ENCODE measurements at regions not wholly inside any gene's neighbourhood (a gene's known extent, or its start where the extent isn't known, plus 50 kb on each side); places are given as distances from the start of the nearest gene placed in this dataset.
A peak's percentile ranks its signal among the peaks of the same experiment; 100 is the strongest.
"Not testable (repeated sequence)": the region's sequence is repeated elsewhere in the genome, so short reads cannot be mapped to it uniquely, and the experiment has no call there.

DNA sequence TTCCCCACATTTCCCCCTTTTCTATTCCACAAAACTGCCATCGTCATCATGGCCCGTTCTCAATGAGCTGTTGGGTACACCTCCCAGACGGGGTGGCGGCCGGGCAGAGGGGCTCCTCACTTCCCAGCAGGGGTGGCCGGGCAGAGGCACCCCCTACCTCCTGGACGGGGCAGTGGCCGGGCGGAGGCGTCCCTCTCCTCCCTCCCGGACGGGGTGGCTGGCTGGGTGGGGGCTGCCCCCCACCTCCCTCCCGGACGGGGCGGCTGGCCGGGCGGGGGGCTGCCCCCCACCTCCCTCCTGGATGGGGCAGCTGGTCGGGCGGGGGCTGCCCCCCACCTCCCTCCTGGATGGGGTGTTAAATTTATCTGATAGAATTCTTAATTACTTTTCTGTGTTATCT is 250.9 kb upstream of the B3GALT2 start:
- DNase-seq (ENCODE audit: low spot score); intact Hi-C loops (cut with DNase I); ATAC-seq: not testable (repeated sequence)

DNA sequence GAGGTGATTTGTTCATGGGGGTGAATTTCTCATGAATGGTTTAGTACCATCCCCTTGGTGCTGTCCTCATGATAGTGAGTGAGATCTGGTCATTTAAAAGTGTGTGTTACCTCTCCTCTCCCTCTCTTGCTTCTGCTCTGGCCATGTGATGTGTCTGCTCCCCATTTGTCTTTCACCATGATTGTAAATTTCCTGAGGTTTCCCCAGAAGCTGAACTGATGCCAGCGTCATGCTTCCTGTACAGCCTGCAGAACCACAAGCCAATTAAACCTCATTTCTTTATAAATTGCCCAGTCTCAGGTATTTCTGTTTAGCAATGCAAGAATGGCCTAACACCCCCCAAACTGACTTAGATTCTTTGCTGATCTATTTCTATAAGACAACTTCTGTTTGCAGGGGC is 249.4 kb upstream of the B3GALT2 start:
- no peak for ATAC-seq
- no peak for DNase-seq (ENCODE audit: low spot score)
- intact Hi-C loops (cut with DNase I) = no loop called here

DNA sequence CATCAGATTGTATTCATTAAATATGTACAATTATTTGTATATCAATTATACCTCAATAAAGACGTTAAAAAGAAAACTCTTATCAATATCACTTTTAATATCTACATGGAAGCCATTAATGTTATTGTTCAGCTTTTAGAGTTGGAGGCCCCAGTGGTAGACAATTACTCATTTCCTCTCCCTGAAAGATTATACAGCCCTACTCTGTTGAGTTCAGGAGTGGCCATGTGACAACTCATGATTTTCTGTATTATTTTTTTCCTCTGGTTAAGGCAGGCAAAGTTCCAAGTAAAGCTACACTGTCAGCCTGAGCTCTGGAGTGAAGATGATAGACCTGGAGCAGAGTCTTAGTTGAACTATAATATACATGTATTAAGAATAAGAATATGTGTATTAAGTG is 247.9 kb upstream of the B3GALT2 start:
- no peak for DNase-seq (ENCODE audit: low spot score)
- intact Hi-C loops (cut with DNase I) = no loop called here
- no peak for ATAC-seq

DNA sequence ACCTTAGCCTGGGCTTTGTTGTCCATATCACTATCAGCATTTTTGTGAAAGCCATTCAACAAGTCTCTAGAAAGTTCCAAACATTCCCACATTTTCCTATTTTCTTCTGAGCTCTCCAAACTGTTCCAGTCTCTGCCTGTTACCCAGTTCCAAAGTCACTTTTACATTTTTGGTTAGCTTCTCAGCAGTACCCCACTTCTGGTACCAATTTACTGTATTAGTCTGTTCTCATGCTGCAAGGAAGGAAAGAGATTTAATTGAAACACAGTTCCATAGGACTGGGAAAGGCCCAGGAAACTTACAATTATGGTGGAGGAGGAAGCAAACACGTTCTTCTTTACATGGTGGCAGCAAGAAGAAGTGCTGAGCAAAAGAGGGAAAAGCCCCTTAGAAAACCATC is 247.2 kb upstream of the B3GALT2 start:
- intact Hi-C loops (cut with DNase I) = no loop called here
- no peak for DNase-seq (ENCODE audit: low spot score)
- ATAC-seq = no peak

DNA sequence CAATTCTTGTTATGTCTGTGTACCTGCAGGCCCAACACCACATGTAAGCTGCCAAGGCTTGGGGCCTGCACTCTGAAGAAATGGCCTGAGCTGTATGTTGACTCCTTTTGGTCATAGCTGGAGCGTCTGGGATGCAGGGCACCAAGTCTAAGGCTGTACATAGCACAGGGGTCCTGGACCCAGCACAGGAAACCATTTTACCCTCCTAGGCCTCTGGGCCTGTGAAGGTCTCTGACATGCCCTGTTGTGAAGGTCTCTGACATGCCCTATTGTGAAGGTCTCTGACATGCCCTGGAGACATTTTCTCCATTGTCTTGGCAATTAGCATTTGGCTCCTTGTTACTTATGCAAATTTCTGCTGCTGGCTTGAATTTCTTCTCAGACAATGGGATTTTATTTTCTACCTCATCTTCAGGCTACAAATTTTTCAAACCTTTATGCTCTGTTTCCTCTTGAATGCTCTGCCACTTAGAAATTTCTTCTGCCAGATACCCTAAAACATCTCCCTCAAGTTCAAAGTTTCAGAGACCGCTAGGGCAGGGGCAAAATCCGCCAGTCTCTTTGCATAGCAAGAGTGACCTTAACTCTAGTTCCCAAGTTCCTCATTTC is 246.7 kb upstream of the B3GALT2 start:
- intact Hi-C loops (cut with DNase I) = no loop called here
- no peak for ATAC-seq

DNA sequence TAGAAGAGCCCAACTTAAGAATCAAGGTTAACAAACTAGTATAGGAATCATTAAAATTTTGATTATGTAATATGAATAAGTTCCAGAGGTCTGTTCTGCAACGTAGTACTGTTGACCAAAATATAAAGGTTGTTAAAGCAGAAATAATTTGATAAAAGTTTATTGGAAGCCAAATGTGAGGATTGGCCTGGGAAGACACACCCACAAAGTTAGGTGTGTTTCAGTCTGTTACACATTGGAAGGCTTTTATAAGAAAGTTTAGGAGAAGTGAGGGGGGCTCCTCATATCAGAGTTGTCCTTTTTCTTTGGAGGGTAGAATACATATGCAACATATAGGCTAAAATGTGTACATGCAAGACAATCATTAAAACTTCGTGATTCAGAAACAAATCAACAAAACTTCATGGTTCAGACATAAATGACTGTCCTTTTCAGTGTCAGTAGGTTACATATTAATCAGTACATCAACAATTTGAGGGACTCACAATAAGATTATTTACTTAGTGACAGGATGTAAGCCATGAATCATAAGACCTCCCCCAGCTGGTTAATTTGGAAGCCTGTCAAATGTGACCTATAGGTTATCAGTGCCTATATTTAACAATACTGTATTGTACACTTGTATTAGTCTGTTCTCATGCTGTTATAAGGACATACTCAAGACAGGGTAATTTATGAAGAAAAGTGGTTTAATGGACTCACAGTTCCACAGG is 245.0 kb upstream of the B3GALT2 start:
- intact Hi-C loops (cut with DNase I) = no loop called here
- DNase-seq (ENCODE audit: low spot score) = no peak
- ATAC-seq = no peak

More for the DNA sequence above, 246.7 kb upstream of the B3GALT2 start:
- no peak for DNase-seq (ENCODE audit: low spot score)

DNA sequence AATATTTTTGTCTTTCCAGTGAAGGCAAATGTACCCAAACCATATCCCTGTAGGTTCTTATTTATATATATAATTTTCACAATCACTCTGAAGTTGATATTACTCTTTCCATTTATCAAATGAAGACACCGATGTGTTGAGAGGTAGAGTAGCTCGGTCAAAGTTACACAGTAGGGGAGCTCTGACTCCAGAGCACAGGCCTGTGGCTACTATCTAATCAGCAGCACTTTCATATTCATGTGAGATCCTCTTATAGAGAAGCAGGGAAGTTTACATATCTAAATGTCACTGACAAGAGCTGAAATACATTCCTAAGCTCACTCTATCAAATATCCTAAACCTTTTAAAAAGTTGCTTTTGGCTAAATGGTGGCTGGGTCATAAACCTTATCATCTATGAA is 241.1 kb upstream of the B3GALT2 start:
- no peak for ATAC-seq
- no peak for DNase-seq (ENCODE audit: low spot score)
- intact Hi-C loops (cut with DNase I) = no loop called here

DNA sequence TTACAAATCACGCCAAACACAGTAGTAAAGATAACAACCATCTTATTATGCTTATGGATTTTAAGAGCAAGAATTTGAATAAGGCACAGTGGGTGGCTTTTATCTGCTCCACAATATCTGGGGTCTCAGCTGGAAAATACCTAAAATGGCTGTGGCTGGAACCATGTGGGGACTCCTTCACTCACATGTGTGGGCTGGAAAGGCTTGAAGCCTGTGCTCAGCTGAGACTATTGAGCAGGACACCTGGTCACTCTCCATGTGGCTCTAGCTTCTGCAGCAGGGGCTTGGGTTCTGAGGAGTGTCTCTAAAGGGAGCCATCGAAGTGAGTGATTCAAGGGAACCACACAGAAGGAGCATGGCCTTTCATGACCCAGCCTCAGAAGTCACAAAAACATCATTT is 239.6 kb upstream of the B3GALT2 start:
- ATAC-seq (no peak), DNase-seq (ENCODE audit: low spot score) (no peak)
- intact Hi-C loops (cut with DNase I) = no loop called here

DNA sequence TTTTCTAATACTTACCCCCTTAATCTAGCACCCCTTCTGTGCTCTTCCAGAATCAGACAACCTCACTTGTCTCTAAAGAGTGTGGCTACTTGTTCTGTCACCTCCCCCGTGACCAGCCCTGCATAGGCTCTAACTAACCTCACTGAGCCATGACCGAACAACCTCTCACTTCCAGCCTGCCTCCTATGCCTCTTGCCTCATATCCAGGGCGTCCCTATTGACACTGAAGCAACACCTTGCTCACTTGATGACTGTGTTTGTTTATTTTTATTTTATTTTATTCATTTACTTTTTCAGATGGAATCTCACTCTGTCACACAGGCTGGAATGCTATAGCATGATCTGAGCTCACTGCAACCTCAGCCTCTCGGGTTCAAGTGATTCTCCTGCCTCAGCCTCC is 235.1 kb upstream of the B3GALT2 start:
- DNase-seq (ENCODE audit: low spot score) (no peak), ATAC-seq (no peak)
- intact Hi-C loops (cut with DNase I) = no loop called here

DNA sequence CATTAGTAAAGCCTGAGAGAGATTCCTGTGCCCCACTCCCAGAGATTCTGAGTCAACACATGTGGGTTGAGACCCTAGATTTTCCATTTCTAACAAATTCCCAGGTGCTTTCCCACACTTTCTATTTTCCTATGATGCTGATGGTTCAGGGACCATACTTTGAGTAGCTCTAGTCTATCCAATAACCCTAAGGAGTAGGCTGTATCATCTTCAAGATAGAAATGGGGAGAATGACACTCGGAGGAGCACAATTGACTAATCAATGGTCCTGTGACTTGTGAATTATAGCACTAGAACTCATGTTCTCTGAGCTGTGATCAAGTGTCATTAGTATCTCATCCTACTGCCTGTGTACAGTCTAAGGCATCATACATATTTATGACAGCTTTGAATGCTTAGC is 232.9 kb upstream of the B3GALT2 start:
- intact Hi-C loops (cut with DNase I) = no loop called here
- ATAC-seq = no peak
- no peak for DNase-seq (ENCODE audit: low spot score)

DNA sequence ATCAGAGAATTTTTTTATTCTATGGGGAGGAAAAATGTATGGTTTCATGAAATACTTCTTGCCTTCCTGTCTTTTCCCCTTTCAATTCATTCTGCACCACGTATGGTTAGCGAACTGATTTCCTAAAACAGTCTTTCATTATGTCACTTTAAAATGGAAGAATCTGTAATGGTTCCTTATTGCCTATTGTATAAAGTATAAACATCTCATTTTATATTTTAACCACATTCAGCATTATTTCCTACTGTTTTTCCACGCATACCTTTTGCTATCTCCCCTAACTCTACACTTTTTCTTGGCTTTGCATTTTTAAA is 232.3 kb upstream of the B3GALT2 start:
- no peak for ATAC-seq
- no peak for DNase-seq (ENCODE audit: low spot score)
- intact Hi-C loops (cut with DNase I) = no loop called here

DNA sequence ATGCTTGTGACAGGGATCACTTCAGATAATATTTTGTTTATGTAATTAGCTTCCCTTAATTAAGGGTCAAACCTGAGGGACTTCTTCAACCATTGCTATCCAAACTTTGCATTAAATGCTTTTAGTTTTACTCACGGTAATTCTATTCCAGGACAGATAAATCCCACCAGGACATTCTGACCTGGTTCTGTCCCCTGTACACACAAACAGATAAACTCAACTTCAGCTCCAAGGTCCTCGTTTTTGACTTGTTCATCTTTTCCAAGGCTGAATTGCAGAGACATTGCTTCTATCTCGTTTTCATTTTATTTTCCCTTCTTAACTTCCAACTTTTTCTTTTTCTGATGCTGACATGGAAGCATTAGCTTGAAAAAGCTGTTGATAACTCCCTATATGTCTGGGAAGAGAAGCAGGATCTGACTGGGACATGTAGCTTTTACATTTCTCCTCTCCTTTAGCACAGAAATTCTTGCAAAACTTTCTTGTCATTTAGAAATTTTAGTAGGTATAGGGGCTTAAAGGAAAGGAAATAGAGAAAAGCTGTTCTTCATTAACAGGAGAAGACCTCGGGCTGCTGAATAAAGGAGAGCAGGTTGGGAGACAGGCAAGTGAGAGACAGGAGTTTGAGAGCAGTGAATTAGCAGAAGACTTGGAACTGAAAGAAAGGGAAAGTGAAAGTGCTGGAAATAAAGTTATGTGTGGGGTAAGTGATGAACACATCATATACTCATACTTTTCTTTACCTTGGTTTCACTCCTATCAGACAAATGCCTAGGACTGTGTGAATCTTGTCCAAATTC is 231.7 kb upstream of the B3GALT2 start:
- no peak for DNase-seq (ENCODE audit: low spot score)
- ATAC-seq = peak; percentile 81
- intact Hi-C loops (cut with DNase I) = no loop called here

DNA sequence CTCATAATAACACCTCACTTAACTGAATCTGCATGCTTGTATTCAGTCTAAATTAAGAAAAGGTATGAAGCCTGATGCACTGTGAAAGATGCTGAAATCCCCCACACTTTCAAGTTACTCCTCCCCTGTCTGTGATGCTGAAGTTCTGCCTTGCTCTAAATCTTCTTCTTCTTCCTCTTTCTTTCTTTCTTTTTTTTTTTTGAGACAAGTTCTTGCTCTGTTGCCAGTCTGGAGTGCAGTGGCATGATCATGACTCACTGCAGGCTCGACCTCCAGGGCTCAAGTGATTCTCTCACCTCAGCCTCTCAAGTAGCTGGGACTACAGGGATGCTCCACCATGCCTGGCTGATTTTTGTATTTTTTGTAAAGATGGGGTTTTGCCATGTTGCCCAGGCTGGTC is 231.0 kb upstream of the B3GALT2 start:
- no peak for ATAC-seq
- intact Hi-C loops (cut with DNase I) = no loop called here
- DNase-seq (ENCODE audit: low spot score) = no peak

DNA sequence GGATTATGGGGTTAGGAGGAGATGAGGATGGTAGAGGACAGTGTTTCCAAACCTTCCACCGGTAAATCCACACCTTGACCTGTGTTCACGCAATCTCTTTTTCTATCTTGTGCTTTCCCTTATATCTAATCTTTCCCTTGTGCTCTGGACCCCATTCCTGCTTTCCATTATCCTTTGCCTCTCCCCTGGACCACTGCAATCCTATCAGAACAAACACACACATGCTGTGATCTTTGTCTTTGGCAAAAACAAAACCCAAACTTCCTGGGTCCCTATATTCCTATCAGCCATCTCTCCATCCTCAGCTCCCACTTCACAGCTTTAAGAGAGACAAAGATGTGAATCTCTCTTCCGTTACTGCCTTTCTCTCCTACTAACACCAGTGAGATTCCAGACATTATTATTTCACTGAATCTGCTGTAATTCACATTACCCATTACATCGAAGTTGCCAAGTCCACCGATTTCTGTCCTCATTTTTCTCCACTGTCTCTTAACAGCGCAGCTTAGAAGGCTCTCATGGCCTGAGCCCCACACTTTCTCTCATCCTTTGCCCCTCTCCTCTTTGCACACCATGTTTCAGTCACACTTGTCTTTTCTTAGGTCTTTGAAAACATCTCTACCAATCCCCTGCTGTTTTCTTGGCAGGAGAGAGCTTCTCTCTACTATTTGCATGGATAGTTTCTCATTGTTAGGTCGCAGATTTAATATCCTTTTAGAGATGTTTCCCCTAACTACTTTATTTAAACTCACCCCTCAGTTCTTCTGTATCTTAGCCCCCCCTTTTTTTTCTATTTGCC is 230.0 kb upstream of the B3GALT2 start:
- DNase-seq (ENCODE audit: low spot score) (no peak), ATAC-seq (no peak)
- intact Hi-C loops (cut with DNase I) = no loop called here

DNA sequence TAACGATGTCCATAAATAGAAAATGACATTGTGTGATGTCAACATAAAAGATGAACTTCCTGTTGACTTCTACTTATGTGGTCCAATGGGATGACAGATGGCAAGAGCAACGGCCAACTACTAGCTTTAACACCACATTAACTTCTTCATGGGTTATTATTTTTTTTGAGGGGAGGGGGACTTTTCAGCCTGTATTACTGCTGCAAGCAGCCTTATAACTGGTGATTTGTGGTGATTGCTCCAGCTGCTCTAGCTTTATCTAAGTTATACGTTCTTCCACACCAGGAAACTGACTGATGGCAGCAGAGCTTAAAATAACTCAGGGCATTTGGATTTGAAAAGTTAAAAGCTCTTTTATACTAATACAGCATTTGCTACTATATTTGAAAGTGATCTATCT is 228.8 kb upstream of the B3GALT2 start:
- intact Hi-C loops (cut with DNase I) = no loop called here
- ATAC-seq (no peak), DNase-seq (ENCODE audit: low spot score) (no peak)

DNA sequence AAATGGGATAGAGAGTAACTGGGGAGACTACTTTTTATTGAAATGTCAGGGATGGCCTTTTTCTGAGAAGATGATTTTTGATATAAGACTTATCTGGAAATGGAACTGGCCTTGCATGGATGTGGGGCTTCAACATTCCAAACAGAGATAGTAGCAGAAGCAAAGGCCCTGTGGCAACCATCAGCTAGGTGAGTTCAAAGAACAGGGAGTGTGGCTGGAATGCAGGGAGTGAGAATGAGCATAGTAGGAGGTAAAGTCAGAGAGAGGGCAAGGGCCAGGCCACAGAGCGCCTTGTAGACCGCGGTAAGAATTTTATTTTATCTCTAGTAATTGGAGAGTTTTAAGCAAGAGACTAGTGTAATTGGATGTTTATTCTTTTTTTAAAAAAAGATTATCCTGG is 227.0 kb upstream of the B3GALT2 start:
- no peak for DNase-seq (ENCODE audit: low spot score)
- intact Hi-C loops (cut with DNase I) = no loop called here
- ATAC-seq = no peak

DNA sequence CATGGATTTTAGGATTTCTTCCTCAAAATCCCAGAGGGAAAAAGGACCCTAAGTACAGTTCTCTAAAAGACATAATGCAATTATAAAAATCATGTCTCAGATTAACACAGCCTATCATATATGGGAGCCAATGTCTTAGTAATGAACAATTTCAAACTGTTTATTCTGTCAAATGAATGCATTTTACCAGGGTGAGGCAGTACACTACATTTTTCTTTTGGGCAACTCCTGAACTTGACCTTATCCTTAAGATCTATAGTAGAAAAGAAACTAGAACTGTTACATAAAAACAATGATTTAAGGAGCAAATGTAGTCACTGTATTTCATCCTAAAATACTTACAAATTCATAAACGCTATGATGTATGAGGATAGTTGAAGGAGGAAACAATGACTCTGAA is 226.3 kb upstream of the B3GALT2 start:
- intact Hi-C loops (cut with DNase I) = no loop called here
- no peak for DNase-seq (ENCODE audit: low spot score)
- ATAC-seq = no peak

DNA sequence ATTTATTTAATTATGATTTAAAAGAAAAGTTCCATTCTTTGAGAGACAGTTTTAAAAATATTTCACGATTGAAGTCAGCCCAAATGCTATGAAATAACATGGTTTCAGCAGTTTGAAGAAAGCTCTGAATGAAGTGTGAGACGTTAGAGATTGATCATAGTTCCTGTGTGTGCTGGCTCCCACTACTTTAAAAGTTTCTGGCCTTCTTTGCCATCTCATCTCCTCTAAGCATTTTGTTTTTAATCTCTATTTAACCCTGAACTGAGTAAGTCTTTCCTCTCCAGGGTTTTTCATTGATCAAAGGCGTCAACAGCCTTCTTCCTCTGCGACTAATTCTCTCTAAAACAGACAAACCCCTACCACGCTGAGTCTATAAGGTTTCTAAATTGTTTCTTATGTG is 225.3 kb upstream of the B3GALT2 start:
- no peak for ATAC-seq
- DNase-seq (ENCODE audit: low spot score) = no peak
- intact Hi-C loops (cut with DNase I) = no loop called here

DNA sequence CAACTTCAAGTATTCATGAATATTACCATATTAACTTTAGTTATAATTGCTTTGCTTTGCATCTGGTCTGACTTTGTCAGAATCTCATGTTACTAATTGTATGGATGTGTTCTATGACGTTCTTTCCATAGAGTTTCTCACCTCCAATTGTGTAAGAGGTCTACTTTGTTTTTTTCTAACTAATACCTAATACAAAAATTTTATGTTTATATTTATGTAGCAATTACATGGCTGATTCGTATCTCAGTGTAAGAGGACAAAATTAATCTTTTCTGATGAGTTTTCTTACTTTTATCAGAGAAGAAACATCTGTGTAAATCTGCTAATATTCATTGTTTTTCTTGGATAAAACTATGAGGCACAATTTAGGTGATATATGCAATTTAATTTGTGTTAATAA is 224.8 kb upstream of the B3GALT2 start:
- no peak for DNase-seq (ENCODE audit: low spot score)
- intact Hi-C loops (cut with DNase I) = no loop called here
- ATAC-seq = no peak

DNA sequence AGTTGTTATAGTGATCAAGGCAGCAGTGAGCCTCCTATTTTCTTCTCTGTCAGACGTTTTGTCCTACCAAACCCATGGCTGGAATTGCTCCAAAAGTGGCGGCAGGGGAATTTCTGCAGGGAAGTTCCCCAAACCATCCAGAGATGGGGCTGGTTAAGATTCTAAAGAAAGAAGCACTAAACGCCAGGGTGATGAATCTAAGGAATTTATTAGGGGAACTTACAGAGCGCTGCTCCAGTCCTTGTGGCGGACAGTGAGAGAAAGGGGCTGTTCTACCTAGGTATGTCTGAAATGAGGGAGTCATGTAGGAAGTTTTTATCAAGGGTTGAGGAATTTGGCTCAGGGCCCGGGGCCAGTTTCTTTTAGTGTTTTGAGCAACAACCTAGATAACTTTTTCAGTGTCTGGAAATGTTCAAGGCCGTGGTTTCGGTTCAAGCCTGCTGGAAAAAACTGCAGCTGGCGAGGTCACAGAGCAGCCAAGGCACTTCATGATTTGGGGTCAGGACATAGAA is 222.4 kb upstream of the B3GALT2 start:
- ATAC-seq = peak; percentile 83
- peak; percentile 82 for DNase-seq (ENCODE audit: low spot score)
- intact Hi-C loops (cut with DNase I) = no loop called here
